Heart right ventricle (tissue), 16 donors: ENCODE measurements at regions not wholly inside any gene's neighbourhood (a gene's known extent, or its start where the extent isn't known, plus 50 kb on each side); places are given as distances from the start of the nearest gene placed in this dataset.

Experiments
- ATAC-seq, 8 donors: fragments of 200-7000 bp; cut with Tn5 transposase; one replicate each; pipeline ENCODE4 v1.9.1; 2020; ENCODE audit warnings: mild to moderate bottlenecking in 8 of 8, moderate library complexity in 8 of 8, moderate number of reproducible peaks in 1 of 8
- DNase-seq, 2 donors: peaks; one replicate each; pipeline ENCODE4 v3.0.0-alpha.2; 2020
- H3K27ac ChIP-seq, 10 donors: fragments of 200-600 bp; sonication (generic) in 2 of 10; one replicate each; pipeline versions ENCODE4 v1.5.0 to v1.8.0; 2020 to 2022; ENCODE audit warnings: mild to moderate bottlenecking in 3 of 10
- H3K27me3 ChIP-seq, 7 donors: fragments of 200-600 bp; one replicate each; pipeline ENCODE4 v1.8.0; 2021 to 2022; ENCODE audit warnings: mild to moderate bottlenecking in 2 of 7
- H3K36me3 ChIP-seq, 9 donors: fragments of 200-600 bp; sonication (generic) in 1 of 9; one replicate each; pipeline versions ENCODE4 v1.5.0 to v1.8.0; 2020 to 2022; ENCODE audit warnings: mild to moderate bottlenecking in 2 of 9
- H3K4me1 ChIP-seq, 9 donors: fragments of 200-600 bp; sonication (generic) in 1 of 9; one replicate each; pipeline versions ENCODE4 v1.5.0 to v1.8.0; 2020 to 2022; ENCODE audit warnings: mild to moderate bottlenecking in 4 of 9
- H3K4me3 ChIP-seq, 10 donors: fragments of 200-600 bp; sonication (generic) in 2 of 10; one replicate each; pipeline versions ENCODE4 v1.5.0 to v1.8.0; 2020 to 2022; ENCODE audit warnings: mild to moderate bottlenecking in 7 of 10, moderate library complexity in 2 of 10
- H3K9me3 ChIP-seq, 11 donors: fragments of 200-600 bp in 10 of 11; sonication (generic) in 2 of 11; one replicate each; pipeline versions ENCODE4 v1.5.0 to v1.8.0; 2013 to 2022; ENCODE audit warnings: mild to moderate bottlenecking in 2 of 11, control low read depth in 1 of 11, moderate library complexity in 1 of 11
- WGBS, 2 donors: extraction: QIAGEN DNeasy Blood & Tissue Kit; methylation state at CpG; one replicate each; pipeline ENCODE4 v1.1.7; 2013; ENCODE audit warnings: inconsistent platforms in 1 of 2; 5-methylcytosine and 5-hydroxymethylcytosine counted together
- intact Hi-C, 10 donors: fragments of 100-400 bp; cut with DNase I; formaldehyde crosslinking; loops; one replicate each; pipeline versions ENCODE4 v1.11.1 to v1.14.2; 2022
- TF ChIP-seq, protein P1 (sequence below), 9 donors: fragments of 200-600 bp; sonication (generic) in 2 of 9; IDR thresholded peaks; one replicate each; pipeline versions ENCODE4 v1.5.0 to v1.8.0; 2021 to 2022; ENCODE audit warnings: antibody characterized with exemption in 9 of 9, mild to moderate bottlenecking in 5 of 9, moderate library complexity in 1 of 9
- donor health status: Arrhythmogenic right ventricular cardiomyopathy.
- donor health status: ischemic (EF 13 %, LVEDD 7.1; RV severe dilation, severe dysfunction).
- donor health status: healthy with polysubstance abuse.
- donor health status: DM: no; HTN: yes; CAD: no.
- donor health status: DM: no; HTN: no; CAD: no.
- donor health status: ischemic (EF 25% LVEDD 6.9; RV normal size, moderate dysfunction).
- donor health status: ischemic (EF 25% LVEDD 5.7; RV mildly dilated, moderate dysfunction).
- donor health status: healthy.
- donor health status: DM: yes; HTN: yes; CAD: no.
- donor health status: Ischemic cardiomyopathy.
- donor health status: ischemic (EF 35%, LVEDD 5.7; RV mildly dilated, moderate dysfunction).
- donor health status: nonischemic (EF 11% LVEDD 7.7; RV severe dilation, severe dysfunction).
- donor health status: DM: yes; HTN: yes; CAD: no.
- donor health status: PGD.
- donor health status: ischemic (EF 29% LVEDD 5.4; RV normal size, mild dysfunction).
- donor health status: nonischemic (EF 23%, LVEDD 6.1; RV moderate dilation, normal function).

DNA sequence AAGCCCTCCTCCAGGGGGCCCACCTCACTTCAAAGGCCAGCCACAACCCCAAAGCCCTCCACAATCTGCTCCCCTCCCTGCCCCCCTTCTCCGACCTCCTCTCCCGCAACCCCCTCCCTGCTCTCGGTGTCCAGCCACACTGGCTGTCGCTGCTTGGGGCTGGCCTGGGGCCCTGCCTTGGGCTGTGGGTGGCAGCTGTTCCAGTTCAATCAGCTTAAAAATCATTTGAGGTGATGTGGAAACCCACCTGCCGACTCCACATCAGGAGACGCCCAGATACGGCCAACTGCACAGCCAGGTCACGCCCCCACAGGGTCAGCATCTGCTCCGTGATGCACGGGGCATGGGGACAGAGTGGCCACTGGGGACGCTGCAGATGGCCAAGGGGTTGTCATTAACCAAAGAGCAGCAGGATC, 107.0 kb upstream of the MVB12B start:
- Histone ChIP-seq H3K27me3 (peaks cover 12 to 69% (median 66%) of the 10 kb centered on the region in 7 donors), H3K27ac (no peak overlapping the region), H3K4me1 (peaks cover 0 to 5% (median 0%) of the 10 kb centered on the region in 9 donors), H3K36me3 (no peaks in the 10 kb centered on the region), H3K9me3 (peaks cover 0 to 18% (median 4%) of the 10 kb centered on the region in 11 donors), H3K4me3 (no peak overlapping the region)
- TF ChIP-seq, protein P1, sequence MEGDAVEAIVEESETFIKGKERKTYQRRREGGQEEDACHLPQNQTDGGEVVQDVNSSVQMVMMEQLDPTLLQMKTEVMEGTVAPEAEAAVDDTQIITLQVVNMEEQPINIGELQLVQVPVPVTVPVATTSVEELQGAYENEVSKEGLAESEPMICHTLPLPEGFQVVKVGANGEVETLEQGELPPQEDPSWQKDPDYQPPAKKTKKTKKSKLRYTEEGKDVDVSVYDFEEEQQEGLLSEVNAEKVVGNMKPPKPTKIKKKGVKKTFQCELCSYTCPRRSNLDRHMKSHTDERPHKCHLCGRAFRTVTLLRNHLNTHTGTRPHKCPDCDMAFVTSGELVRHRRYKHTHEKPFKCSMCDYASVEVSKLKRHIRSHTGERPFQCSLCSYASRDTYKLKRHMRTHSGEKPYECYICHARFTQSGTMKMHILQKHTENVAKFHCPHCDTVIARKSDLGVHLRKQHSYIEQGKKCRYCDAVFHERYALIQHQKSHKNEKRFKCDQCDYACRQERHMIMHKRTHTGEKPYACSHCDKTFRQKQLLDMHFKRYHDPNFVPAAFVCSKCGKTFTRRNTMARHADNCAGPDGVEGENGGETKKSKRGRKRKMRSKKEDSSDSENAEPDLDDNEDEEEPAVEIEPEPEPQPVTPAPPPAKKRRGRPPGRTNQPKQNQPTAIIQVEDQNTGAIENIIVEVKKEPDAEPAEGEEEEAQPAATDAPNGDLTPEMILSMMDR (IDR thresholded peaks at IDR 0.05) = no peak
- DNase-seq = no peak
- ATAC-seq = no peak
- intact Hi-C loops = loop anchor here in 5 of 10 donors (2.0 to 10.0 kb wide), 3 partner anchors 39 to 665 kb away; no protein-coding TSS in a partner anchor
- WGBS, 2 donors = 73 to 78% methylated on average over 11 of the region's 11 CpGs

DNA sequence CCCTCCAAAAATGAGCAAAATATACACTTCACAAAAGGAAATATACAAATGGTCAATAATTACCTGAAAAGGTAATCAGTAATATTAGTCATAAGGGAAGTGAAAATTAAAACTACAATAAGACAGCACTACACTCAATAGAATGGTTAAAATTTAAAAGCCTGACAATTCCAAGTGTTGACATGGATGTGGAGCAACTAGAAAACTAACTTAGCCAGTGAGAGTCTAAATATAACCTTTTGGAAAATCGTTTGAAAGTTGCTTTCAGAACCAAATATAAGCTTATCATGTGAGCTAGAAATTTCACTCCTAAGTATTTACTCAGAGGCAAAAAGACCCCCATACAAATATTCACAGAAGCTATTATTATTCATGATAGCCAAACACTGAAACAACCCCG, 105.1 kb upstream of the MVB12B start:
- Histone ChIP-seq H3K4me3 (no peak overlapping the region), H3K36me3 (no peaks in the 10 kb centered on the region), H3K4me1 (peaks cover 0 to 5% (median 0%) of the 10 kb centered on the region in 9 donors), H3K27me3 (peaks cover 12 to 82% (median 68%) of the 10 kb centered on the region in 7 donors), H3K9me3 (peaks cover 0 to 16% (median 4%) of the 10 kb centered on the region in 11 donors), H3K27ac (no peak overlapping the region)
- intact Hi-C loops = loop anchor here in 5 of 10 donors (2.0 to 10.0 kb wide), 3 partner anchors 37 to 667 kb away; no protein-coding TSS in a partner anchor
- no peak for ATAC-seq
- DNase-seq = no peak
- TF ChIP-seq, protein P1 (IDR thresholded peaks at IDR 0.05) = no peak
- 76 to 81% methylated on average over 2 of the region's 2 CpGs for WGBS, 2 donors

DNA sequence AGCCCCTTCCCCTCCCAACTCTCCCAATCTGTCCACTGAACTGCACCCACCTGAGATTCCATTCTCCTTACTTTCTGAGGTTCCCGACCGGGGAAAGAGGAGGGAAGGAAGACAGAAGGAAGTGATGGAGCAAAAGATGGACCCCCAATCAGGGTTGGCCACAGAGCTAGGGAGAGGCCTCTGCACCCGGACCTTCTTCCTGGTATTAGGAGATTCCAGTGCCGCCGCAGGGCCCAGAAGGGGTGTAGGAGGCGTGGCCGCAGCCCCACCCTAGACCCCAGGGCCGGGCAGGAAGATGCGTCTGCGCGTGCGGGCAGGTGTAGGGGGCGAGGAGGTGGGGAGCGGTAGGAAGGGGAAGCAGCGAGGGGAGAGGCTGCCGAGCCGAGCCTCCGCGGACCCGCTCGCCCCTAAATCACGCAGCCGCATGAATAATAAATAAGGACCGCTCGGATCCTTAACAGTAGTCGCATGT, 104.2 kb upstream of the MVB12B start:
- DNase-seq (no peak), ATAC-seq (peak in 1 of 8 donors; percentile 39)
- peak overlapping the region in 6 of 10 donors; percentile 1 to 24 (median 17) for H3K4me3 ChIP-seq
- 6 to 7% methylated on average over 26 of the region's 26 CpGs for WGBS, 2 donors
- peaks cover 12 to 86% (median 67%) of the 10 kb centered on the region in 7 donors for H3K27me3 ChIP-seq
- peaks cover 0 to 5% (median 0%) of the 10 kb centered on the region in 9 donors for H3K4me1 ChIP-seq
- no peak overlapping the region for H3K27ac ChIP-seq
- TF ChIP-seq, protein P1 (IDR thresholded peaks at IDR 0.05) = no peak
- H3K36me3 ChIP-seq = no peaks in the 10 kb centered on the region
- intact Hi-C loops = loop anchor here in 5 of 10 donors (10.0 kb wide), 2 partner anchors 658 to 668 kb away; no protein-coding TSS in a partner anchor
- H3K9me3 ChIP-seq = peaks cover 0 to 16% (median 4%) of the 10 kb centered on the region in 11 donors

DNA sequence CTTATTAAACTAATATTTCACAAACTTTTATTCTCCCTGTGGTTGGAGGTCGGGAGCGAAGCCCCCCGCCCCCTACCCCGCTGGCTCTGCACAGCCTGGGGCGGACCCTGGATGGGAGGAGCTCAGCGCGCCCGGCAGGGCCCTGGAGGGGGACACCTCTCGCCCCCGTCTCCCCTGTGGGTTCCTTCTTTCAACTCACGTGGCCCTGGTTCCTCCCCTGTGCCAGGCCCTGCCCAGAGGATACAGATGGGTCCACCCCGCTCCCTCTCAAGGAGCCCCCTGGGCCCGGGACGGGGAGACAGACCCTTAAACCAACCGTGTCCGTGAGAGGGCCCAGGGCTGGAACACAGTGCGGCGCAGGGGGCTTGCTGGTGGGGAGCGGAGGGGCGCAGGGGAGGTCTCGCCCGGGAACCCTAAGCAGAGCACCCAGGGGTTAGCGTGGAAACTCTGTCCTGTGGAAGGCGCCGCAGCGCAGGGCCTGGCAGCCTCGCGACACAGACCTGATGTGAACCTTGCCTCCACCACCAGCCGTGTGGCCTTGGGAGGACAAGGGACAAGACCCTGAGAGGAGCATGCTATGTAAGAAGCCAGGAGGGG, 103.7 kb upstream of the MVB12B start:
- intact Hi-C loops = loop anchor here in 5 of 10 donors (10.0 kb wide), 2 partner anchors 658 to 668 kb away; no protein-coding TSS in a partner anchor
- H3K27ac ChIP-seq = no peak overlapping the region
- peaks cover 12 to 85% (median 65%) of the 10 kb centered on the region in 7 donors for H3K27me3 ChIP-seq
- DNase-seq (no peak), ATAC-seq (peak in 2 of 8 donors; percentile 23 to 50)
- peaks cover 0 to 16% (median 4%) of the 10 kb centered on the region in 11 donors for H3K9me3 ChIP-seq
- TF ChIP-seq, protein P1 (IDR thresholded peaks at IDR 0.05) = no peak
- no peaks in the 10 kb centered on the region for H3K36me3 ChIP-seq
- WGBS, 2 donors = 35 to 41% methylated on average over 29 of the region's 29 CpGs
- peaks cover 0 to 5% (median 0%) of the 10 kb centered on the region in 9 donors for H3K4me1 ChIP-seq
- peak overlapping the region in 6 of 10 donors; percentile 1 to 24 (median 17) for H3K4me3 ChIP-seq
